Activated CD8-positive, alpha-beta memory T cell treated with anti-CD3 and anti-CD28 coated beads for 36 hours (primary cell): ENCODE measurements at regions not wholly inside any gene's neighbourhood (a gene's known extent, or its start where the extent isn't known, plus 50 kb on each side); places are given as distances from the start of the nearest gene placed in this dataset.
"Not testable (repeated sequence)": the region's sequence is repeated elsewhere in the genome, so short reads cannot be mapped to it uniquely, and the experiment has no call there.

Source experiments
- CTCF ChIA-PET: fragments of 350-600 bp; sonication (Branson Sonifier 250); formaldehyde crosslinking; loops from one replicate; lab custom pipeline; 2021; ENCODE audit warnings: antibody characterized with exemption; lab: Charles Lee
- POLR2A ChIA-PET: fragments of 350-600 bp; sonication (Branson Sonifier 250); formaldehyde crosslinking; loops from one replicate; lab custom pipeline; 2021; ENCODE audit warnings: antibody characterized with exemption; lab: Charles Lee

DNA sequence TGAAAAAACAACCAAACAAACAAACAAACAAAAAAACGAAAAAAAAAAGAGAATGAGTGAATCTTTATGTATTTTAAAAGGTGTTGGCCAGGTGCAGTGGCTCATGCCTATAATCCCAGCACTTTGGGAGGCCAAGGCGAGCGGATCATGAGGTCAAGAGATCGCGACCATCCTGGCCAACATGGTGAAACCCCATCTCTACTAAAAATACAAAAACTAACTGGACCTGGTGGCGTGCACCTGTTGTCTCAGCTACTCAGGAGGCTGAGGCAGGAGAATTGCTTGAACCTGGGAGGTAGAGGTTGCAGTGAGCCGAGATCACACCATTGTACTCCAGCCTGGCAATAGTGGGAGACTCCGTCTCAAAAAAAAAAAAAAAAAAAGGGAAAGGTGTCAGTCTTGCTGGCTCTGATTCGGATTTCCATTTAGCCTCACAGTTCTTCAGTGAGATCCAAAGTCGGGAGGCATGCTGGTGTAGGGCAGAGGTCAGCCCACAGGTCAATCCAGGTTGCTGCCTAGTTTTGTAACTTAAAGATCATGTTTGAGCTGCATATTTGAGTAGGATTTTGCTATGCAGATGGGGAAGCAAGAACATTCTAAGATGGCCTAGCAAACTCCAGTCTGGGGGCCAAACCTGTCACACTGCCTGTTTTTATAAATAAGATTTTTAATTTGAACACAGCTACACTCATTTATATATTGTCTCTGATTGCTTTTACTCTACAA, 179.6 kb upstream of the ZNF217 start:
- POLR2A ChIA-PET = interaction anchor here (0.5 kb wide), 1 partner anchor 63 kb away, joined by 12 read pairs; no protein-coding TSS in a partner anchor
- CTCF ChIA-PET = interaction anchor here (1.0 kb wide), 1 partner anchor 162 kb away, joined by 3 read pairs; no protein-coding TSS in a partner anchor

DNA sequence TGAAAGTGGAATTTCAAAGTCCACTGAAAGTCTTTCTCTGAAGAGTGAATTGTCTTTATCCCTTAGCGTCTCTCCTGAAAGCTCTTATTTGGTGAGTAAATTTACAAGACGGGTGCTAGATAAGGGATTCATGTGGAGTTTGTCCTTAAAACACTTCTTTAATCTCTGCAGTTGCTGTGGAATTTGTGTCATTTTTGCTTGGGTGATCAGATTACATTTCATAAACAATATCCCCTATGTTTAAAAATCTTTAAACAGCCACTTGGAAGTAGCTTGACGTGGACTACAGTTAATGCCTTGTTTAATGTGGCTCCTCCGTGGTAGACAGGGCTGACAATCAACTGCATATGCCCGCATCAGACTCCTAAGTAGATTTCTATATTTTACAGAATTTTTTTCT, 175.4 kb upstream of the ZNF217 start:
- CTCF ChIA-PET = interaction anchor here (1.0 kb wide), 1 partner anchor 147 kb away, joined by 3 read pairs; no protein-coding TSS in a partner anchor
- POLR2A ChIA-PET = no interaction called here

DNA sequence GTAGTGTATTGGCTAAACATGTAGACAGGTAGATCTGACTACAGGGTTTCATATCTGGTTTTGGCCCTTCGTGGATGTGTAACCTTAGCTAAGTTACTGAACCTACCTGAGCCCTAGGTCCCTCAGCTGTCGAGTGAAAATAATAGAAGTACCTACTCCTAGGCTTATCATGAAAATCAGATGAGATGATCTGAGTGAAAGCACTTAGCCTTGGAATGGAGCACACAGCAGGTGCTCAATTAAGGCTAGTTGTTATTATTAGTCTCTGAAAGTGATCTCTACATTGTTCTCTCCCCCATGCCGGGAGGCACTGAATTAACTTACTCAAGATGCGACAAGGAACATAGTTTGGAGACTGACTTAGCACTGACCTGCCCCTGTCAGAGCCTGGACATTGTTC, 174.7 kb upstream of the ZNF217 start:
- ChIA-PET CTCF (interaction anchor here (0.6 kb wide), 1 partner anchor 9 kb away, joined by 4 read pairs; no protein-coding TSS in a partner anchor), POLR2A (no interaction called here)

DNA sequence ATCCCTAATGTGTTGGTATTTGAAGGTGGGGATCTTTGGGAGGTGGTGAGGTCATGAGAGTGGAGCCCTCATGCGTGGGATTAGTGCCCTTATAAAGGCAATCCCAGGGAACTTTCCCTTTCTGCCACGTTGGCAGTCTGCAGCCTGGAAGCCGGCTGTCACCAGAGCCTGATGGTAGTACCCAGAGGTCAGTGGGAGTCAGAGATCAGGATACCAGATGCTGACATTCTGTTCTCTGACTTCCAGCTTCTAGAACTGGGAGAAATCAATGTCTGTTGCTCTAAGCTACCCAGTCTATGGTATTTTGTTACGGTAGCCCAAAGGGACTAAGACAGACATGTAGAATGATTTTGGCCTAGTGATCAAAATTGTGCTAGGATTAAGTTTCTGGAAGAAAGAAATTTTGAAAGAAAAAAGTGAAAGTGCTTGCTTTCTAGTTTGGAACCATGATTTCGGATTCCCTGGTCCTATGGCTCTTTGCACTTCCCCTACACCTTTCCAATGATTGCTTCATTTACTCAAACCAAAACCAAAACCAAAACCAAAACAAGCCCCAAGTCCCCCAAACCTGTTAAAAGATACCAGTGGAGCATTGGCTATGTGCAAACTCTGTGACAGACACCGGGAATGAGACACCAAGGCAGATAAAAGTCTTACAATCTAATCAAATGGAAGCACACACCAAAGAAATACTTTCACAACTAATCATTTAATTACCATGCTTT, 173.7 kb upstream of the ZNF217 start:
- ChIA-PET POLR2A (no interaction called here), CTCF (interaction anchor here (1.8 kb wide), 1 partner anchor 11 kb away, joined by 4 read pairs; no protein-coding TSS in a partner anchor)

DNA sequence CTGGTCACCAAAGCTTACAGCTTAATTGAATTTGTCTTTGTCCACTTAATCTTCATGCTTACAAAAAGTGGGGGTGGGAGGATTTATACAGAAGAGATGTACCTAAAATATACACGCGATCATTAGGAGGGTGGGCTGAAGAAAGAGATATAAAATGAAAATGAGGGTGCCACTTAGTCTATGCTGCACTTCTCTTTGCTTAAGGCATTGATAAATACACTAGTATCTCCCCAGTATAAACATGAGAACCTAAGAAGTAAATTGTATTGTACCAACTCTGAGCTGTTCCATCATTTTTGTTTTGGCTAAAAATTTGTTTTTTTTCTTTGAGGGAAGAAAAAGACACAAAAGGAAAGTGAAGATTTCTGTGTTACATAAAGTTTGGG, 170.8 kb upstream of the ZNF217 start:
- ChIA-PET POLR2A (no interaction called here), CTCF (no interaction called here)

DNA sequence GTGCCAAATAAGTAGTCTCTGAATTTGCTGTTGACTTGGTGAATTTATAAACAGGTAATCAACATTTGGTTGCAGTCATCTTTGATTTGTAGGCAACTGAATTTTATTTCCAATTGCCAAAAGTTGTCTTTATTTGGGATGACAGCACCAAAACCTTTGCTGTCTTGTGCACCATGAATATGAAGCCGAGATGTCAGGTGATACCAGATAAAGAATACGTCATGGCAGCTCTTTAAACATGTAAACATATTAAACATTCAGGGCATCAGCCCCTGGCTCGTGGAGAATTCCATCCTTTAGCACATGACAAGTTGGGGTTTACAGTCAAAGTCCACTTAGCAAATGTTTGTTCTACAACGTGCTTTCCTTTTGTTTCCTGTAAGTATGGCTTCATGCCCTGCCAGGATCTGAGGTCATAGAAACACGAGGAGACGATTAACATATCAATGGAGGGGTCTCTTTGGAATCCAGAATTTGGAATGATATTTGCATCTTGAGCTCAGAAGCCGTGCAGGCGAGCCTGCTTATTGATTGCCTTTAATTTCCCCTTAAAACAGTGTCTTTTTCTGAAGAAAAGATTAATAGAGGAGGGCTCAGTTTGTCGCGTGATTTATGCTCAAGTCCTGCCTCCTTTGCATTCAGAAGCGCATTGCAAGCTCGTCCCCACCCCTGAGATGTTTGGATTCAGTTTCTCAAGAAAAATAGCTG, 170.2 kb upstream of the ZNF217 start:
- CTCF ChIA-PET = no interaction called here
- POLR2A ChIA-PET = no interaction called here

DNA sequence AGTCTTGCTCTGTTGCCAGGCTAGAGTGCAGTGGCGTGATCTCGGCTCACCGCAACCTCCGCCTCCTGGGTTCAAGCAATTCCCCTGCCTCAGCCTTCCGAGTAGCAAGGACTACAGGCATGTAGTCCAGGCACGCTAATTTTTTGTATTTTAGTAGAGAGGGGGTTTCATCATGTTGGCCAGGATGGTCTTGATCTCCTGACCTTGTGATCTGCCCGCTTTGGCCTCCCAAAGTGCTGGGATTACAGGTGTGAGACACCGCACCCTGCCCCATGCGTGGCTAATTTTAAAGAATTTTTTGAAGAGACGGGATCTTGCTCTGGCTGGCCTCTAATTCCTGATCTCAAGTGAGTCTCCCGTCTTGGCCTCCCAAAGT, 168.8 kb upstream of the ZNF217 start:
- POLR2A ChIA-PET, CTCF ChIA-PET: not testable (repeated sequence)

DNA sequence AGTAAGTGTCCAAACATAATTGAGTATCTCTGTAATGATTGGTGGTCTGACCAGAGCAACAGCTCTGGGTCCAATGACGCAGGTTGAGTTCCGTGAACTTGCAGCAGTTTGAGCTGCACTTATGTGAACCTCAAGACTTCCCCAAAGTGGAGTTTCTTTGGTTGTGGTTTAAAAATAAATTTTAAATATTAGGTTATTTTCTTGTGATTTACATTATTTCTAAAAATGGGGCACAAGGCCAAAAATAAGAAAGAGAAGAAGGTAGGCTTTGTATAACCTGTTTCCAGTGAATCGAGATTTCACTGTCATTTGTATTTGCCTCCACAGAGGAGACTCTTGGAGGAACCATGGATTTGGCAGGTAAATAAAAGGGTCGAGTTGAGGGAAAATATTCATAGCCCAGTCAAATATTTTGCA, 166.4 kb upstream of the ZNF217 start:
- ChIA-PET POLR2A (no interaction called here), CTCF (no interaction called here)

DNA sequence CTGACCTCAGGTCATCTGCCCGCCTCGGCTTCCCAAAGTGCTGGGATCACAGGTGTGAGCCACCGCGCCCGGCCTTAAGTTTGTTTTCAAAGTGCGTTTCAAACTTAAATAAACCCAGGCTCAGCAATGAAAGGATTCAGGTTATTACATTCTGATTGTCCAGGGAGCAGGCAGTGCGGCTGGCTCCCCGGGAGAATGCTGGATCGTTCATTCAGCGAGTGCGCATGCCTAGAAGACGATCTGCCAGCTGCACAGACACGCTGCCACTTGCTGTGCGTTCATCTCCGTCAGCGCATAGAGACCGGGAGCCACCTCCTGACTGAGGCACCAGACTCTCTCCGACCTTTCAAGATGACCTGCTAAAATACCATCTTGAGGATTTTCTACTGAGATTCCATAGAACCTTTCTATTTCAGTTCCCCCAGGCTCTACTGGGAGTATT, 163.9 kb upstream of the ZNF217 start:
- ChIA-PET CTCF (no interaction called here), POLR2A (no interaction called here)

DNA sequence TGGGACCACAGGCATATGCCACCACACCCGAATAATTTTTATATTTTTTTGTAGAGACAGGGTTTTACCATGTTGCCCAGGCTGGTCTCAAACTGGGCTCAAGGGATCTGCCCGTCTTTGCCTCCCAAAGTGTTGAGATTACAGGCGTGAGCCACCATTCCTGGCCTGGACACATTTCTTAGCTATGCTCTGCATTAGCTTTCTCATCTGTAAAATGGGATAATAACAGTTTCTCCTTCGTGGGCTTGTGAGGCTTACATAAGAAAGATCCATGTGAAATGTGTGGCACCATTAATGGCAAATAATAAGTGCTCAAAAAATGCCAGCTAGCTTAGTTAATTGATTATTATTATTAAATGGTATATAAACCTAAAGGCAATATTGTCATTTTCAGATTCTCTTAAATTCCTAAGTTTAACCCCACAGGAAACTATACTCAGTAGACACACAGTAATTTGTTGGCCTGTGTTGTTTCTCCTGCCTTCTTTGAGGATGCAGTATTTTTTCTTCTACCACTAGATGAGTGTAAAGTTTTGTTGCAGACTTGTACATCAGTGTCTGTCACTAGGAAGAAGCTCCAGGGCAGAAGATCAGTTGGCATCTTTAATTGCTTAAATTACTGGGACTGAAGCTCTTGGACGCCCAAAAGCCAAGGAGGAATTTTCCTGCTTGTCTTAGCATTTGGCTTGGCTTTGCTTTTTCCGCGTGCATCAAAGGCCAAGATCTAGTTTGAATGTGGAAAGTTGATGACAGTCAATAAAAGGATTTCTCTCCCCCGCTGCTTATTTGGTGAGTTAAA, 162.3 kb upstream of the ZNF217 start:
- ChIA-PET CTCF (interaction anchor here (1.2 to 1.8 kb wide), 2 partner anchors 11 to 84 kb away, joined by 3 to 4 read pairs; no protein-coding TSS in a partner anchor), POLR2A (no interaction called here)

DNA sequence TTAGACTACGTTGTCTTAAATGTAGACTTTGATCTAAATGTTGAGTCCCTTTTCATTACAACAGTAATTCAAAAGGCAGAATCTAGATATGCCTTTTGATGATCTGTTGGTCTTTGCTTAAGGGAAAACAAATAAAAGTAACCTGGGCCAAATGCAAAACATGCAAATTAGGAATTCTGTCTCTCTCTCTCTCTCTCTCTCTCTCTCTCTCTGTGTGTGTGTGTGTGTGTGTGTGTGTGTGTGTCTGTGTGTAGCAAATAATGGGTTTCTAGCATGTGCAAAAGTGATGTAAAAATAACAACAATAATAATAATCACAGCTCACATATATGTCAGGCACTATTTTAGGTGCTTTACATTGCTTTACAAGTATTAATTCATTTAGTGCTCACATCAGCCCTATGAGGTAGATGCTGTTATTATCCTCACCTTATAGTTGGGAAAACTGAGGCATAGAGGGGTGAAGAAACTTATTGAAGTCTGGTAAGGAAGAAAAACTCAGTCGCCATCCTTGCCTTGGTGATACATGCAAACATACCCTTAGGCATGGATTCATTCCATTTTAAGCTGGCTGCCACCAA, 160.3 kb upstream of the ZNF217 start:
- ChIA-PET POLR2A (interaction anchor here (0.5 kb wide), 1 partner anchor 343 kb away, joined by 8 read pairs; no protein-coding TSS in a partner anchor), CTCF (interaction anchor here (1.0 to 1.8 kb wide), 3 partner anchors 15 to 95 kb away, joined by 3 to 5 read pairs (median 3); no protein-coding TSS in a partner anchor)

DNA sequence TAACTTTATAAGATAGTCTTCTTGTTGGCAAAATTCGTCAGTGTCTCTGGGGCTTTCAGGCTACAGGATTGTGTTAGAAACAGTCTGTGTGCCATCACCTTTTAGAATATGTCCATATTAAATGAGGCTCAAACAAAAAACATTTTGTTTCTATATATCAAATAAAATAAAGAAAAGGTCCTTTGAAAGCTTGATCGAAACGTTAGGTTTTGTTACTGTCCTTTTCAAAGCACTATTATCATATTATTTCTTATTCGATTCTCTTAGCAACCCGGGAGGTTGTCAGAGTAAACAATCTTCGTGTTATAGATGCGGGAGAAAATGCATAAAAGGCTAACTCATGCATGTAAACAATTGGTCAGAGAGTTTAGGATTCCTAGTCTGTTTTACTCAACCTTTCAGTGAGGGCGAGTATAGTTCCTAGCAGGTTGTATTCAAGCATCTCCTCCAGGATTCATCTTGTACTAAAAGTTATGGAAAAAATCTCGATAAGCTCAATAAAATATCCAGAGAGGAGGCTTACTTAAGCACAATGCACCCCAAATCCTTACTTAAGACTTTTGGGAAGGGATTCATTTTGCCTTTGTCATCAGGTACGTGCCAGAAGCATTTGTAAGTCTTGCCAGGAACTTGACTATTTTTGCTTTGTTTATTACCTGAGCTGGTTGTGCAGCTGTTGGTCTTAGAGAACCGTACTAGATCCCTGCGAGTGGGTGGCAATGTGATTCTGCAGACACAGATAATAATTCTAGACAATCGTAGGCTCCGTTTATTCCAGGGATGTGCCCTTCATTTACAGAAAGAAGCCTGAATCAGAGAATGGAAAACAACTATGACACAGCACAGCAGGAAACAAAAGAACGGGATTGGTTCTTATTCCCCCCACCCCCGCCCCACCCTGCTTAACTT, 159.6 kb upstream of the ZNF217 start:
- CTCF ChIA-PET = interaction anchor here (1.0 kb wide), 1 partner anchor 95 kb away, joined by 3 read pairs; no protein-coding TSS in a partner anchor
- POLR2A ChIA-PET = interaction anchor here (0.6 to 0.7 kb wide), 2 partner anchors 78 to 147 kb away, joined by 3 read pairs; no protein-coding TSS in a partner anchor

DNA sequence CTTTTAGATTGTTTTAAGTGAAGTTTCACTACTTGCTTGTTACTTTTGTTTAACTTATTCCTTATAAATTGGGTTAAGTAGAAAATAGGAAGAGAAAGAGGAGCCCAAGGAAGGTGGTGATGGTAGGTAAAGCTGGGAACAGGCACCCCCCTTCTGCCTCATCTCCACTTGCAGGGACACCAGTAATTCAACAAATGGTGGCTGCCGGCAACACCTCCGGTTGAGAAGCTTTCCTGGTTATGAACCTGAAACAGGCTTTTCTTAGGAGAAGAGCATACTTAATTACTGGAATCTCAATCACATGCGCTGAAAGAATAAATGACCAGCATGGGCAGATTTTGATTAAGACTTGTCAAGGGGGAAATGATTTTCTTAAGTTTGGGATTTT, 158.9 kb upstream of the ZNF217 start:
- CTCF ChIA-PET = interaction anchor here (1.0 kb wide), 1 partner anchor 94 kb away, joined by 3 read pairs; no protein-coding TSS in a partner anchor
- POLR2A ChIA-PET = interaction anchor here (0.5 to 0.6 kb wide), 2 partner anchors 60 to 78 kb away, joined by 3 to 4 read pairs; no protein-coding TSS in a partner anchor

DNA sequence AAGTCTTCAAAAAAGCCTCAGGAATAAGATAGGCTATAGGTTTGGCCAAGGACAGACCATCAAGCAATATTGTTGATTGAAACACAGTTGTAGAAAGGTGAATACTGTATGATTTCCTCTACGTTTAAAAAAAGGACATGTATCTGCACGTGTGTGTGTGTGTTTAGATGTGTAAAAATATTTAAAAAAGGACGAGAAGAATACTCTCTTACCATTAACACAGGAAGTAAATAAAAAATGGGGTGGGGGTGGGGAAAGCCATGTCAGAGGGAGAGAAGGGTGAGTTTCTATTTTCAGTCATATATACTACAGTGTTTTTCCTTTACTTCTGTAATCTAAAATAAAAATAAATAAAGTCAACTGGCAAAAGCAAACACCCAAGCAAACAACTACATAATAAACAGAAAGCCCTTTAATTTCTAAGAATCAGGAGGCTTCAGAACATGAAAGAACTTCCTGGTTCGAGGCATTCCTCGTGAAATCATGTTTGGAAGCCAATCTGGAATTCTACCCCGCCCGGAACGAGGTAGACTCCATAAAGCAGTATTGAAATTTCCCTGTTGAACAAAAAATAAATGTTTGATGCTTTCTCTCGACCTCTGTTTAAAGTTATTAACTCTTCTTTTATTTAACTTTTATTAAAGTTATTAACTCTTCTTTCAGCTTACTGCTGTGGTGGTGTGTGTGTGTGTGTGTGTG, 158.1 kb upstream of the ZNF217 start:
- ChIA-PET POLR2A (interaction anchor here (0.5 to 0.6 kb wide), 4 partner anchors 22 to 130 kb away, joined by 3 to 4 read pairs (median 4); no protein-coding TSS in a partner anchor), CTCF (interaction anchor here (0.6 kb wide), 1 partner anchor 450 kb away, joined by 3 read pairs; no protein-coding TSS in a partner anchor)

DNA sequence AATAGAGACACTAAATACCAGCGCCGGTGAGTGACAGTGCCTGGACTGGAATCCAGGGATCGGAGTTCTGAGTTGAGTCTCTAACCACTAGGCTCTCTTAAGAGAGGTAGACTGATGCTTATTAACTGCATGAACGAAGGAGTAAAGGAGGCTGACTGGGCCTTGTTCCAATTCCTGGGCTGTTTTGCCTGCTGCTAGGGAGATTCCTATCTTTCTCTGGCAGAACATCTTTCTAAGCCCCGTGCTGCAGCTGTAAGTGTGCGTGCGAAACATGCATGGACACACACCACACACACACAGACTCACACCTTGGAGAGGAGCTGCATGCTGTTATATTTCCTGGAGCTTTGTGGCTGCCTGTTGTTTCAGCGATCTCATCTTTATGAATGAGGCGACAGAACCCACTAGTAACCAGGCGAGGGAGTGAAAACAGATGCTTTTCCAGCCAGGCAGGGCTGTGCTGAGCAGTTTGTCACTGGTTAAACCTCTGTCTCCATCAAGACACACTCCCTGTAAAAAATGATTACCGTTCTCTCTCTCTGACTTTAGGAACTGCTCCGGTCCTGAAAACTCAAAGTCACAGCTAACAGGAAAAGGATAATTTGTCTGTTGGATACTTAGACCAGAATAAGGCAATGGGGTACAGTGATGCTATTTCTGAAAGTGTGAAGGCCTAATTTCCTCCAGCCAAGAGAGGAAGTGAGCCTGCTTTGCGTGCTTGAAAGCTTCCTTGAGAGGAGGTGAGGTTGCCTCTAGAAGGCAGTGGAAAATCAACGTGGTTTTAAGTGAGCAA, 157.4 kb upstream of the ZNF217 start:
- POLR2A ChIA-PET = interaction anchor here (0.6 kb wide), 3 partner anchors 21 to 169 kb away, joined by 3 to 4 read pairs (median 3); no protein-coding TSS in a partner anchor
- CTCF ChIA-PET = interaction anchor here (0.6 to 1.5 kb wide), 2 partner anchors 14 to 451 kb away, joined by 3 read pairs; no protein-coding TSS in a partner anchor
